ENCODE measurements at regions not wholly inside any gene's neighbourhood (a gene's known extent, or its start where the extent isn't known, plus 50 kb on each side); places are given as distances from the start of the nearest gene placed in this dataset.

GRCh38 chr4:27894951-27895350, 1034.3 kb downstream of the STIM2 start:
- TF ChIP-seq CTCF (IDR thresholded peaks at IDR 0.05) = no peak

- TF ChIP-seq CTCF (IDR thresholded peaks at IDR 0.05) = no peak
These were observed 1047.7 kb downstream of the STIM2 start for GRCh38 chr4:27908356-27908755.

- TF ChIP-seq CTCF (IDR thresholded peaks at IDR 0.05) = no peak
These were observed 1049.6 kb downstream of the STIM2 start for GRCh38 chr4:27910227-27910626.

- TF ChIP-seq CTCF (IDR thresholded peaks at IDR 0.05) = no peak
These were observed 1050.4 kb downstream of the STIM2 start for GRCh38 chr4:27911047-27911446.

- TF ChIP-seq CTCF (IDR thresholded peaks at IDR 0.05) = no peak
These were observed 1053.1 kb downstream of the STIM2 start for GRCh38 chr4:27913738-27914137.

GRCh38 chr4:27915822-27916221, 1055.2 kb downstream of the STIM2 start:
- no peak for TF ChIP-seq CTCF (IDR thresholded peaks at IDR 0.05)

GRCh38 chr4:27916452-27917184, 1056.0 kb downstream of the STIM2 start:
- no peak for TF ChIP-seq CTCF (IDR thresholded peaks at IDR 0.05)

GRCh38 chr4:27917381-27917780, 1056.7 kb downstream of the STIM2 start:
- TF ChIP-seq CTCF (IDR thresholded peaks at IDR 0.05) = no peak
